Progenitor cell of endocrine pancreas (in vitro differentiated cells): ENCODE measurements at regions not wholly inside any gene's neighbourhood (a gene's known extent, or its start where the extent isn't known, plus 50 kb on each side); places are given as distances from the start of the nearest gene placed in this dataset.

ENCODE experiments used
- DNase-seq: peaks from one replicate; pipeline ENCODE4 v3.0.0; 2021; ENCODE audit warnings: low spot score; ENCODE audit not compliant: unreplicated experiment
- H3K27ac Mint-ChIP-seq: 2 replicates; pipeline ENCODE4 v1.8.0; 2021; ENCODE audit warnings: mild to moderate bottlenecking, moderate library complexity, mixed read lengths
- H3K27me3 Mint-ChIP-seq: 2 replicates; pipeline ENCODE4 v1.8.0; 2021; ENCODE audit warnings: mixed read lengths
- H3K36me3 Mint-ChIP-seq: 2 replicates; pipeline ENCODE4 v1.8.0; 2022; ENCODE audit warnings: mixed read lengths; ENCODE audit not compliant: insufficient read depth
- H3K4me1 Mint-ChIP-seq: 2 replicates; pipeline ENCODE4 v1.8.0; 2021; ENCODE audit warnings: low read depth, mixed read lengths
- H3K4me3 Mint-ChIP-seq: 2 replicates; pipeline ENCODE4 v1.8.0; 2021; ENCODE audit warnings: low read depth, mild to moderate bottlenecking, moderate library complexity, mixed read lengths
- H3K9me3 Mint-ChIP-seq: 2 replicates; pipeline ENCODE4 v1.8.0; 2021; ENCODE audit warnings: low read depth, mixed read lengths
- CTCF ChIP-seq: fragments of 200-600 bp; sonication (generic); IDR thresholded peaks from one replicate; pipeline ENCODE4 v1.5.0; 2021; ENCODE audit warnings: antibody characterized with exemption, mild to moderate bottlenecking; ENCODE audit not compliant: unreplicated experiment

GRCh38 chr4:41388080-41388479 is 131.4 kb downstream of the UCHL1 start:
- H3K27ac Mint-ChIP-seq: no peak overlapping the region
- H3K4me1 Mint-ChIP-seq: peaks cover 7% of the 10 kb centered on the region
- no peak for DNase-seq
- no peak for TF ChIP-seq CTCF
- H3K4me3 Mint-ChIP-seq: no peak overlapping the region
- H3K9me3 Mint-ChIP-seq: no peaks in the 10 kb centered on the region
- peaks cover 5% of the 10 kb centered on the region for H3K27me3 Mint-ChIP-seq
- no peaks in the 10 kb centered on the region for H3K36me3 Mint-ChIP-seq

DNA sequence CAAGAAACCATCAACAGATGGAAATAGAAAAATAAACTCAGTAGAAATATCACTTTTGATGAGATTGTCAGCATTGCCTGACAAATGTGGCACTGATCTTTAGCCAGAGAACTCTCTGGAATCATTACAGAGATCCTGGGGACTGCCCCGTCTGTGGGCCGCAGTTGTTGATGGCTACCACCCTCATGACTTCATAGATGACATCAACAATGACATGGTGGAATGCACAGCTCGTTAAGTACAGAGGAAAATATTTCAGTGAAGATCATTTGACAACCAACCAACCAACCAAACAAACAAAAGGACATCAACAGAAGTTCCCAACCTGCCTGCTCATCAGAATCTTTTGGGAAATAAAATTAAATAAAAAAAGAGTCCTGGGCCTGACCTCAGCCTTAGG is 132.6 kb downstream of the UCHL1 start:
- TF ChIP-seq CTCF: no peak

DNA sequence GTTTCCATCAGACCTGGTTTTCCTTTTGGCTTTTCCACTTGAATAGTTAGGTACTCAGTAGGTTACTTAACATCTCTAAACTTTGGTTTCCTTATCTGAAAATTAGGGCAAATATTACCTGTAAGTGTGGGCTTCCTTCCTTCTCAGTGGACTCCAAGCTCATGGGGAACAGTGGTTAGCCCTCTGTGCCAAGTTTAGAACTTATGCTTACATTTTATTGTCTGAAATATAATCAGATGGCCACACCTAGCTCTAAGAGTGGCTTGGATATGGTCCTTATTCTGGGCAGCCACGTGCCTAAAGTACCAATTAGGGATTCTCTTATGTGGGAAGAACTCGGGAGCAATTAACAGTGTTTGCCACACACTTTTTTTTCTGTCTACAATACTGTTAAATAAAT is 133.9 kb downstream of the UCHL1 start:
- Mint-ChIP-seq H3K9me3 (no peaks in the 10 kb centered on the region), H3K36me3 (no peaks in the 10 kb centered on the region), H3K4me3 (no peak overlapping the region), H3K27ac (no peak overlapping the region), H3K4me1 (peaks cover under 1% of the 10 kb centered on the region), H3K27me3 (peaks cover 3% of the 10 kb centered on the region)
- no peak for DNase-seq
- TF ChIP-seq CTCF: no peak

More for the DNA sequence above, 132.6 kb downstream of the UCHL1 start:
- Mint-ChIP-seq H3K27me3 (peaks cover 3% of the 10 kb centered on the region), H3K9me3 (no peaks in the 10 kb centered on the region), H3K4me3 (no peak overlapping the region), H3K4me1 (peaks cover 1% of the 10 kb centered on the region), H3K36me3 (no peaks in the 10 kb centered on the region), H3K27ac (no peak overlapping the region)
- no peak for DNase-seq

DNA sequence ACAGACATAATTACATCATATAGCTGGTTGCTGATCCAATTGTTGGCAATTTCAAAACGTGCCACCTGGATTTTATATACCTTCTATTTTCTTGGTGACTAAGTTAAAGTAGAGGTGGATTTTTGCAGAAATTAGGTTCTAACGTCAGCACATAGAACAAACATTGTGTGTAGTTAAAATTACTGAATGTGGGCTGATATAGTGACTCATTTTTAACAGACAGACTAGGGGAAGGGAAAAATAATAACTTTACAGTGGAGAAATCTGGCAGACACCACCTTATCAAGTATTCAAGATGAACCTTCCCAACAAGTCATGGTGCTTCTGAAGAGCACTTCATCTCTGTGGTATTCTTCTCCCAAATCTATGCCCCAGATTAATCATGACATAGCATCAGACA is 134.5 kb downstream of the UCHL1 start:
- H3K27ac Mint-ChIP-seq: no peak overlapping the region
- TF ChIP-seq CTCF: no peak
- peaks cover 3% of the 10 kb centered on the region for H3K4me1 Mint-ChIP-seq
- DNase-seq: no peak
- H3K27me3 Mint-ChIP-seq: peaks cover 3% of the 10 kb centered on the region
- H3K36me3 Mint-ChIP-seq: no peaks in the 10 kb centered on the region
- no peak overlapping the region for H3K4me3 Mint-ChIP-seq
- H3K9me3 Mint-ChIP-seq: no peaks in the 10 kb centered on the region

- no peak for DNase-seq
- H3K9me3 Mint-ChIP-seq: no peaks in the 10 kb centered on the region
- no peak overlapping the region for H3K27ac Mint-ChIP-seq
- peaks cover 3% of the 10 kb centered on the region for H3K27me3 Mint-ChIP-seq
- H3K36me3 Mint-ChIP-seq: no peaks in the 10 kb centered on the region
- peaks cover 17% of the 10 kb centered on the region for H3K4me1 Mint-ChIP-seq
- no peak for TF ChIP-seq CTCF
- H3K4me3 Mint-ChIP-seq: no peak overlapping the region
These were observed 137.8 kb downstream of the UCHL1 start for GRCh38 chr4:41394481-41394894.
